Lower lobe of right lung (tissue), 2 donors: ENCODE measurements at regions not wholly inside any gene's neighbourhood (a gene's known extent, or its start where the extent isn't known, plus 50 kb on each side); places are given as distances from the start of the nearest gene placed in this dataset.

Experiments used
- ATAC-seq, 2 donors: fragments of 200-7000 bp; cut with Tn5 transposase; one replicate each; pipeline ENCODE4 v1.9.1; 2020 to 2022; ENCODE audit warnings: mild to moderate bottlenecking in 2 of 2, moderate library complexity in 2 of 2
- DNase-seq: peaks from one replicate; pipeline ENCODE4 v3.0.0-alpha.2; 2020
- H3K27ac ChIP-seq: fragments of 200-600 bp; one replicate; pipeline ENCODE4 v1.8.0; 2022
- H3K27me3 ChIP-seq: fragments of 200-600 bp; one replicate; pipeline ENCODE4 v1.8.0; 2022; ENCODE audit warnings: low read depth
- H3K36me3 ChIP-seq: fragments of 200-600 bp; one replicate; pipeline ENCODE4 v1.8.0; 2022; ENCODE audit warnings: mild to moderate bottlenecking
- H3K4me1 ChIP-seq: fragments of 200-600 bp; one replicate; pipeline ENCODE4 v1.8.0; 2022
- H3K4me3 ChIP-seq: fragments of 200-600 bp; one replicate; pipeline ENCODE4 v1.8.0; 2022; ENCODE audit warnings: mild to moderate bottlenecking
- H3K9me3 ChIP-seq: fragments of 200-600 bp; one replicate; pipeline ENCODE4 v1.8.0; 2022
- intact Hi-C: fragments of 100-400 bp; cut with DNase I; formaldehyde crosslinking; loops from one replicate; pipeline ENCODE4 v1.11.0; 2022
- TF ChIP-seq, protein P1 (sequence below): fragments of 200-600 bp; IDR thresholded peaks from one replicate; pipeline ENCODE4 v1.8.0; 2022; ENCODE audit warnings: antibody characterized with exemption, mild to moderate bottlenecking
- donor health status: DM: no; HTN: yes; CAD: no; lungs with severe emphysema.

DNA sequence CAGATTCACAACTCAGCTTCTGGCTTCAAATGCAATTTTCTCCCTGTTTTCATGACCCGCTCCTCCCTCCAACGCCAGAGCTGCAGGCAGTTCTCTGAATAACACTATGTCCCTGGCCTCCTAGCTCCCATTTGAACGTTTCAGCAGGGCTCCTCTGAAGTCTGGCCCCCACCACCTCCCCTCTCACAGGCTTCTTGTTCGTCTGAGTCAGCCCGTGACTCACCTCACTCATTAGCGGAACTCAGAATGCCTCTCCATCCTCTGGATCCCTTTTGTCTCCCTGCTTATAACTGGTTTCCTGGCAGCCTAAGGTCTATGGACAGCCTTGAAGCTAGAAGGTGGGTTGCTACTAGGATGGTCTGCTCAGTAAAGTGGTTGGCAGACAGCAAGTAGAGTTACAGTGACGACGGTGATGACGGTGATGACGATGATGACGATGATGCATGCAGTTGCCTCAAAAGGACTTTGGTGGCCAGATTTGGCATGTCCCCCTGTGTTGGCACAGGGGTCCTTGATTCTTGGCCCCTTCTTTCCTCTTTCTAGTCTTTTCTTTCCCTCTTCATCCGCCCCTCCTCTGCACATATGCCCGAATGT lies 83.3 kb upstream of the MKLN1 start:
- intact Hi-C loops: no loop called here
- H3K36me3 ChIP-seq: no peaks in the 10 kb centered on the region
- H3K27me3 ChIP-seq: no peaks in the 10 kb centered on the region
- TF ChIP-seq, protein P1, sequence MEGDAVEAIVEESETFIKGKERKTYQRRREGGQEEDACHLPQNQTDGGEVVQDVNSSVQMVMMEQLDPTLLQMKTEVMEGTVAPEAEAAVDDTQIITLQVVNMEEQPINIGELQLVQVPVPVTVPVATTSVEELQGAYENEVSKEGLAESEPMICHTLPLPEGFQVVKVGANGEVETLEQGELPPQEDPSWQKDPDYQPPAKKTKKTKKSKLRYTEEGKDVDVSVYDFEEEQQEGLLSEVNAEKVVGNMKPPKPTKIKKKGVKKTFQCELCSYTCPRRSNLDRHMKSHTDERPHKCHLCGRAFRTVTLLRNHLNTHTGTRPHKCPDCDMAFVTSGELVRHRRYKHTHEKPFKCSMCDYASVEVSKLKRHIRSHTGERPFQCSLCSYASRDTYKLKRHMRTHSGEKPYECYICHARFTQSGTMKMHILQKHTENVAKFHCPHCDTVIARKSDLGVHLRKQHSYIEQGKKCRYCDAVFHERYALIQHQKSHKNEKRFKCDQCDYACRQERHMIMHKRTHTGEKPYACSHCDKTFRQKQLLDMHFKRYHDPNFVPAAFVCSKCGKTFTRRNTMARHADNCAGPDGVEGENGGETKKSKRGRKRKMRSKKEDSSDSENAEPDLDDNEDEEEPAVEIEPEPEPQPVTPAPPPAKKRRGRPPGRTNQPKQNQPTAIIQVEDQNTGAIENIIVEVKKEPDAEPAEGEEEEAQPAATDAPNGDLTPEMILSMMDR: no peak
- no peak overlapping the region for H3K27ac ChIP-seq
- no peaks in the 10 kb centered on the region for H3K9me3 ChIP-seq
- no peaks in the 10 kb centered on the region for H3K4me1 ChIP-seq
- ATAC-seq (no peak), DNase-seq (no peak)
- H3K4me3 ChIP-seq: no peak overlapping the region

DNA sequence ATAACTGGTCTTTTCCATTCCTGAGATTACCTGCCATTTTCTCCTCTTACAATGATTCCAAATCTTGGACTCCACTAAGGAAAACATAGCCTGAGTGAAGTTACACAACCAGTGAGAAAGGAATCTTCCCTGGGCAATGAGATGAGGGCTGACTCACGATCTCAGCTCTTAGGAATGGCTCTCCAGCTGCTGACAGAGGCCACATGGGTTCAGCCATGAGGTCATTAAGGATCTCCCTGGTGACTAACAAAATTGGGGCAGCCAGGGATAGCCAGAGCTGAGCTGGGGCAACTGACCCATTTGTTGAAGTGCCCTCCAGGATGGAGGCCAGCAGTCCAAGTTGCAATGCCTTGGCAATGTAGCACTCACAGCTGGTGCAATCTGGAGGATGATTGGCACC lies 78.7 kb upstream of the MKLN1 start:
- peak overlapping the region; percentile 54 for H3K27ac ChIP-seq
- DNase-seq (peak; percentile 54), ATAC-seq (peak; percentile 95 to 96)
- no peak overlapping the region for H3K4me3 ChIP-seq
- H3K4me1 ChIP-seq: no peaks in the 10 kb centered on the region
- no peaks in the 10 kb centered on the region for H3K36me3 ChIP-seq
- intact Hi-C loops: no loop called here
- TF ChIP-seq, protein P1: no peak
- no peaks in the 10 kb centered on the region for H3K27me3 ChIP-seq
- peaks cover 6% of the 10 kb centered on the region for H3K9me3 ChIP-seq

DNA sequence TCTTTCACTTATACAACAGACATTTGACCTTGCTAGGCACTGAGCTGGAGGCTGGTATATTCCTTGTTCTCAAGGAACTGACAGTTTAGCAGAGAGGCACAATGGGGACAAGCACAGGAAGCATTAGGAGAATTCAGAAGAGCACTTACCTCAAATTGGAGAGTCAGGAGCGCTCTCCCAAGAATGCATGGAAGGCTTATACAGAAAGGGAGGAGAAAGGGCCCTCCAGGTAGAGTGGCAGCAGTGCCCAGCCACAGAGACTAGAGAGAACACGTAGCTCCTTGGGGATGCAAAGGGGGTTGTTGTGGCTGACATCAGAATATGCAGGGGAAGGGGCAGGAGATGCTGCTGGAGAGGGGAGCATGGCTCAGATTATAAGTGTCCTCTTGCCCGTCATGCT lies 78.2 kb upstream of the MKLN1 start:
- Histone ChIP-seq H3K36me3 (no peaks in the 10 kb centered on the region), H3K27me3 (no peaks in the 10 kb centered on the region), H3K4me3 (no peak overlapping the region), H3K27ac (no peak overlapping the region), H3K9me3 (peaks cover 11% of the 10 kb centered on the region), H3K4me1 (no peaks in the 10 kb centered on the region)
- TF ChIP-seq, protein P1: no peak
- DNase-seq: no peak
- intact Hi-C loops: no loop called here
- ATAC-seq: peak; percentile 45 to 55

DNA sequence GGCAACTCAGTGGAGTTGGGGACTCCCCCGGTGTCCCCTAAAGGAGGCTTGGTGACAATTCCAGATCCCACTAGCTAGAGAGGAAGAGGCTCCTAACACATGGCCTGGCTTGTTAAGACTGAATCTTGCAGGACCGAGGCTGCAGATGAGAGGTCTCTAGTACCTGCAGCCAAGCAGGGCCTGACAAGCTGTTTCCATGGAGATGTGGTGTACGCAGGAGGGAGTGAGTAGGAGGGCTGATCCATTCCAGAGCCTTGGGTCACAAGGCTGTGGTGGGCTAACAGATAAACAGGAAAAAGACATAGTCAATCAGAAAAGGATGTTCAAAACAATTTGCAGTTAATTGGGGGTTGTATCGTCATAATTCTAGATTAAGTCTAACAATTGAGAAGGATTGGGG lies 77.3 kb upstream of the MKLN1 start:
- intact Hi-C loops: no loop called here
- H3K4me3 ChIP-seq: no peak overlapping the region
- H3K36me3 ChIP-seq: no peaks in the 10 kb centered on the region
- no peaks in the 10 kb centered on the region for H3K4me1 ChIP-seq
- H3K27me3 ChIP-seq: no peaks in the 10 kb centered on the region
- peaks cover 20% of the 10 kb centered on the region for H3K9me3 ChIP-seq
- DNase-seq: no peak
- no peak overlapping the region for H3K27ac ChIP-seq
- TF ChIP-seq, protein P1: no peak
- ATAC-seq: no peak

DNA sequence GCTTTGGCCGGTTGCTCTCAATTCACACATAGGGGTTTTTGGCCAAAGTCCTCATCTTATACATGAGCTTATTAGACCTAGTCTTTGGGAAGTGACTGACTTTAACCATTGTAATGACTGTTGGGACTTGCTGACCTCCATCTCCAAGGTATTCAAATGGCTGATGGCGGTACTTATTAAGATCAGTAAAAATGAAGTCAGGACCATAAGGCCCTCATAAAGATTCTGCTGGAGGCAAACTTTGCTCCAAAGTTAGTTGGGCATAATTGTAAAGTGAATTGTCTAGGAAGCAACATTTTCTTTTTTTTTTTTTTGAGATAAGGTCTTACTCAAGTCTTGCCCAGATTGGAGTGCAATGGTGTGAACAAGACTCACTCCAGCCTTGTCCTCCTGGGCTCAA lies 76.3 kb upstream of the MKLN1 start:
- Histone ChIP-seq H3K4me3 (no peak overlapping the region), H3K36me3 (no peaks in the 10 kb centered on the region), H3K27me3 (no peaks in the 10 kb centered on the region), H3K4me1 (no peaks in the 10 kb centered on the region), H3K27ac (no peak overlapping the region), H3K9me3 (peaks cover 24% of the 10 kb centered on the region)
- intact Hi-C loops: no loop called here
- TF ChIP-seq, protein P1: no peak
- ATAC-seq: no peak
- DNase-seq: no peak
